Activated T-cell treated with anti-CD3 and anti-CD28 coated beads, Interleukin-2, amount 50 U/mL, for 24 hours (primary cell): ENCODE measurements at regions not wholly inside any gene's neighbourhood (a gene's known extent, or its start where the extent isn't known, plus 50 kb on each side); places are given as distances from the start of the nearest gene placed in this dataset.
"Not testable (repeated sequence)": the region's sequence is repeated elsewhere in the genome, so short reads cannot be mapped to it uniquely, and the experiment has no call there.

Source experiments
- DNase-seq: peaks from one replicate; pipeline ENCODE4 v3.0.0-alpha.2; 2020
- H3K27ac Mint-ChIP-seq: 2 replicates; pipeline ENCODE4 v1.8.0; 2020; ENCODE audit warnings: mild to moderate bottlenecking, mixed read lengths
- H3K27me3 Mint-ChIP-seq: 2 replicates; pipeline ENCODE4 v1.8.0; 2020; ENCODE audit warnings: mixed read lengths
- H3K36me3 Mint-ChIP-seq: 2 replicates; pipeline ENCODE4 v1.8.0; 2020; ENCODE audit warnings: low read depth, mixed read lengths
- H3K4me1 Mint-ChIP-seq: 2 replicates; pipeline ENCODE4 v1.8.0; 2020; ENCODE audit warnings: low read depth, mixed read lengths
- H3K4me3 Mint-ChIP-seq: 2 replicates; pipeline ENCODE4 v1.8.0; 2020; ENCODE audit warnings: mild to moderate bottlenecking, moderate library complexity, mixed read lengths
- H3K9me3 Mint-ChIP-seq: 2 replicates; pipeline ENCODE4 v1.8.0; 2020; ENCODE audit warnings: mixed read lengths

GRCh38 chr9:113737517-113738271 lies 138.4 kb upstream of the ZNF618 start:
- Mint-ChIP-seq H3K27me3 (peaks cover 26% of the 10 kb centered on the region), H3K36me3 (no peaks in the 10 kb centered on the region)
- DNase-seq: no peak

GRCh38 chr9:113738496-113738892 lies 137.6 kb upstream of the ZNF618 start:
- Mint-ChIP-seq H3K4me3 (no peak overlapping the region), H3K36me3 (no peaks in the 10 kb centered on the region), H3K9me3 (peaks cover 3% of the 10 kb centered on the region), H3K27ac (no peak overlapping the region), H3K4me1 (no peaks in the 10 kb centered on the region), H3K27me3 (peaks cover 31% of the 10 kb centered on the region)
- no peak for DNase-seq

More at GRCh38 chr9:113737517-113738271, 138.4 kb upstream of the ZNF618 start:
- no peak overlapping the region for H3K27ac Mint-ChIP-seq
- no peaks in the 10 kb centered on the region for H3K4me1 Mint-ChIP-seq
- H3K9me3 Mint-ChIP-seq: peaks cover 8% of the 10 kb centered on the region
- no peak overlapping the region for H3K4me3 Mint-ChIP-seq

GRCh38 chr9:113738893-113739604 lies 137.1 kb upstream of the ZNF618 start:
- Mint-ChIP-seq H3K4me1 (no peaks in the 10 kb centered on the region), H3K9me3 (peaks cover 3% of the 10 kb centered on the region), H3K27me3 (peaks cover 28% of the 10 kb centered on the region), H3K36me3 (no peaks in the 10 kb centered on the region), H3K4me3 (no peak overlapping the region), H3K27ac (no peak overlapping the region)
- no peak for DNase-seq

- not testable (repeated sequence) for H3K4me1 Mint-ChIP-seq, H3K9me3 Mint-ChIP-seq, DNase-seq, H3K4me3 Mint-ChIP-seq, H3K36me3 Mint-ChIP-seq, H3K27ac Mint-ChIP-seq
- H3K27me3 Mint-ChIP-seq: peaks cover 23% of the 10 kb centered on the region
Measured at GRCh38 chr9:113739605-113740507, 136.3 kb upstream of the ZNF618 start.

- not testable (repeated sequence) for H3K27ac Mint-ChIP-seq, H3K4me1 Mint-ChIP-seq, H3K36me3 Mint-ChIP-seq, H3K4me3 Mint-ChIP-seq, DNase-seq, H3K9me3 Mint-ChIP-seq
- peaks cover 26% of the 10 kb centered on the region for H3K27me3 Mint-ChIP-seq
Measured at GRCh38 chr9:113740508-113741500, 135.3 kb upstream of the ZNF618 start.

GRCh38 chr9:113741886-113742854 lies 133.9 kb upstream of the ZNF618 start:
- Mint-ChIP-seq H3K4me1 (no peaks in the 10 kb centered on the region), H3K36me3 (no peaks in the 10 kb centered on the region), H3K27me3 (peaks cover 26% of the 10 kb centered on the region), H3K27ac (no peak overlapping the region), H3K4me3 (no peak overlapping the region), H3K9me3 (peaks cover 3% of the 10 kb centered on the region)
- no peak for DNase-seq

GRCh38 chr9:113742878-113743277 lies 133.2 kb upstream of the ZNF618 start:
- no peak overlapping the region for H3K27ac Mint-ChIP-seq
- peaks cover 23% of the 10 kb centered on the region for H3K27me3 Mint-ChIP-seq
- H3K9me3 Mint-ChIP-seq: peaks cover 3% of the 10 kb centered on the region
- no peak overlapping the region for H3K4me3 Mint-ChIP-seq
- DNase-seq: no peak
- H3K4me1 Mint-ChIP-seq: no peaks in the 10 kb centered on the region
- no peaks in the 10 kb centered on the region for H3K36me3 Mint-ChIP-seq

GRCh38 chr9:113746486-113746885 lies 129.6 kb upstream of the ZNF618 start:
- DNase-seq: no peak
- no peaks in the 10 kb centered on the region for H3K9me3 Mint-ChIP-seq
- H3K4me3 Mint-ChIP-seq: no peak overlapping the region
- H3K27me3 Mint-ChIP-seq: peaks cover 17% of the 10 kb centered on the region
- no peak overlapping the region for H3K27ac Mint-ChIP-seq
- no peaks in the 10 kb centered on the region for H3K36me3 Mint-ChIP-seq
- H3K4me1 Mint-ChIP-seq: no peaks in the 10 kb centered on the region

- H3K9me3 Mint-ChIP-seq: no peaks in the 10 kb centered on the region
- no peak overlapping the region for H3K4me3 Mint-ChIP-seq
- H3K27me3 Mint-ChIP-seq: peaks cover 17% of the 10 kb centered on the region
- H3K4me1 Mint-ChIP-seq: no peaks in the 10 kb centered on the region
- DNase-seq: no peak
- H3K27ac Mint-ChIP-seq: no peak overlapping the region
- H3K36me3 Mint-ChIP-seq: no peaks in the 10 kb centered on the region
Measured at GRCh38 chr9:113748135-113748534, 128.0 kb upstream of the ZNF618 start.

GRCh38 chr9:113753398-113754119 lies 122.5 kb upstream of the ZNF618 start:
- Mint-ChIP-seq H3K4me1 (no peaks in the 10 kb centered on the region), H3K4me3 (no peak overlapping the region), H3K27ac (no peak overlapping the region), H3K36me3 (no peaks in the 10 kb centered on the region), H3K27me3 (peaks cover 36% of the 10 kb centered on the region), H3K9me3 (no peaks in the 10 kb centered on the region)
- no peak for DNase-seq

- Mint-ChIP-seq H3K27me3 (peaks cover 46% of the 10 kb centered on the region), H3K4me3 (no peak overlapping the region), H3K4me1 (no peaks in the 10 kb centered on the region), H3K36me3 (no peaks in the 10 kb centered on the region), H3K9me3 (no peaks in the 10 kb centered on the region), H3K27ac (no peak overlapping the region)
- DNase-seq: no peak
Measured at GRCh38 chr9:113754739-113755138, 121.4 kb upstream of the ZNF618 start.

GRCh38 chr9:113755433-113755832 lies 120.7 kb upstream of the ZNF618 start:
- H3K36me3 Mint-ChIP-seq: no peaks in the 10 kb centered on the region
- no peak overlapping the region for H3K4me3 Mint-ChIP-seq
- no peaks in the 10 kb centered on the region for H3K4me1 Mint-ChIP-seq
- no peak for DNase-seq
- no peaks in the 10 kb centered on the region for H3K9me3 Mint-ChIP-seq
- H3K27me3 Mint-ChIP-seq: peaks cover 46% of the 10 kb centered on the region
- no peak overlapping the region for H3K27ac Mint-ChIP-seq
